ENCODE measurements at regions not wholly inside any gene's neighbourhood (a gene's known extent, or its start where the extent isn't known, plus 50 kb on each side); places are given as distances from the start of the nearest gene placed in this dataset.
"Not testable (repeated sequence)": the region's sequence is repeated elsewhere in the genome, so short reads cannot be mapped to it uniquely, and the experiment has no call there.

DNA sequence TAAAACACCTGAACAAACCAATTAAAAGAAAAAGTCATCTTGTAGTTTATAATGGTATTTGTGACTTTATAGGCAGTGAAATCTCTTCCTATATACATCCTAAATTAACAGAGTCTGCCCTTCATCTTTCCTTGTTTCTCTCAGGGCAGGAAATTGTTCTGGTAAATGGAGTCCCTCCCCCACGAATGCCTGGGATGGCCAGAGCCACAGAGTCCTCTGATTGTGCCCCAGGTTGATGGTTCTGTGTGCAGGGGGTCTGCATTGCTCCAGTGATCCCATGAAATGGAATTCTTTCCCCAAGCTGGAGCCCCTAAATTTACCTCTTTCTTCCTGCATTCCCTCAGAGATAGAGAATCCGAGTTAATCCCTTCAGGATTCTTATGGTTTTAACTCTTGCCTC lies 155.5 kb downstream of the MTX2 start:
- DNase-seq (ENCODE audit: low read depth in 2 of 3, low spot score in 1 of 3), result no peak

DNA sequence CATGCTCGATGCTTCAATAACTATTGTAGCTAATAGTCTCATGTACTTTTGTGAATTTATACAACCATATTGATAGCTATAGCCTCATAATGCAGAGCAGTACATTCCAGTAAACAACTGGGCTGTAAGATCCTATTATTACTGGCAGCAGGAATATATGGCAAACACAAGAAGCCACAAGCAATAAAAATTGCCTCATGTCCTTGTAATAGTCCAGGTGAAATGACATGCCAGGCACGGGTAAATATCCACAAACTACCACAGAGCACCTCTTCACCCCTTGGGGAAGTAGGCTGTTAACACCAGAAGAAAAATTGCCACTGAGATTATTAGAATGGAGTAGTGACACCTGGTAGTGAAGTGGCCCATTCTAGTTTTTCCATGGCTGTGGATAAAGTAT lies 158.3 kb downstream of the MTX2 start:
- DNase-seq (ENCODE audit: low read depth in 2 of 3, low spot score in 1 of 3), result no peak

DNA sequence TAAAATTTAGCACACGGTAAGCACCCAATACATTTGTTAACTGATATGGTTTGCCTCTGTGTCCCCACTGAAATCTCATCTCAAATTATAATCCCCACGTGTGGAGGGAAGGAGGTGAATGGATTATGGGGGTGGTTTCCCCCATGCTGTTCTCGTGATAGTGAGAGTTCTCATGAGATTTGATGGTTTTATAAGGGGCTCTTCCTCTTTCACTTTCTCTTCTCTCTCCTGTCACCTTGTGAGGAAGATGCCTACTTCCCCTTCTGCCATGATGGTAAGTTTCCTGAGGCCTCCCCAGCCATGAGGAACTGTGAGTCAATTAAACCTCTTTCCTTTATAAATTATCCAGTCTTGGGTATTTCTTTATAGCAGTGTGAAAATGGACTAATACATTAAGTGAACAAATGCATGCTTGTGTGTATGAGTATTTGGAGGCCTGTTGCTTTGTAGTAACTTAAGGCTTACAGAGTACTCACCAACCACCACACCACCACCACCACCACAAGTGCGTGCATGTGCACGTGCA lies 159.8 kb downstream of the MTX2 start:
- not testable (repeated sequence) for DNase-seq (ENCODE audit: low read depth in 2 of 3, low spot score in 1 of 3)

DNA sequence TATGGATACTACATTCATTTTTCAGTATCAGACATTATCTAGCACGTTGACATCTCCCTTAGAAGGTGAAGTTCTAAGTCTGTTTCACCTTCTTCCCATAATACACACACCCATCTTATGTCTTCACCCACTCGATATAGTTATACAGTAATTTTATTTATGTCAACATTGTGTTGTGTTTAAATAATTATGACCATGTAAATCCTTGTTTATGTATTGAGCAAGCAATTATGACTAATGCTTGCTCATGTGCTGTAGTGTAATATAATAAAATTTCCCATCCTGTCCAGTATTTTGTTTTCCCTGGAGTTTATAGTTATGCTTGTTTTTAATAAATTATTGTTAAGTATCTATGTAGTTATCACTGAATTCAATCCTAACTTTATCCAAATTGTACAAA lies 163.2 kb downstream of the MTX2 start:
- DNase-seq (ENCODE audit: low read depth in 2 of 3, low spot score in 1 of 3), result no peak

DNA sequence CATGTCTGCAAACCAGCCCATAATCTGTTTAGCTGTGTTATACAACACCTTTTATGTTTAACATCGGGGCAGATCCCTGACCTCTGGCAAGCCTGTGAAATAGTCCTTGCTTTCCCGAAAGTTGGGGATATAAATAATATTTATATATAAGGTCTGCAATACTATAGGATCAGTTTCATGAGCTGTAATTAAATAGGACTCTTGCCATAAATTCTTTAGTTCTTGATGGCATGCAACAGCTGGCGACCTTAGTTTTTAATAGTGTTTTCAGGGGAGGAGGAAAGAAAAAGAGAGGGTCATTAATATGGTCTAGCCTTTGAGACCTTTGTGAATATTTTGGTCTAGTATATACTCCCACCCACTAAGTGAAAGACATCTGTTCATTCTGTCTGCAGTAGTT lies 166.5 kb downstream of the MTX2 start:
- no peak for DNase-seq (ENCODE audit: low read depth in 2 of 3, low spot score in 1 of 3)

DNA sequence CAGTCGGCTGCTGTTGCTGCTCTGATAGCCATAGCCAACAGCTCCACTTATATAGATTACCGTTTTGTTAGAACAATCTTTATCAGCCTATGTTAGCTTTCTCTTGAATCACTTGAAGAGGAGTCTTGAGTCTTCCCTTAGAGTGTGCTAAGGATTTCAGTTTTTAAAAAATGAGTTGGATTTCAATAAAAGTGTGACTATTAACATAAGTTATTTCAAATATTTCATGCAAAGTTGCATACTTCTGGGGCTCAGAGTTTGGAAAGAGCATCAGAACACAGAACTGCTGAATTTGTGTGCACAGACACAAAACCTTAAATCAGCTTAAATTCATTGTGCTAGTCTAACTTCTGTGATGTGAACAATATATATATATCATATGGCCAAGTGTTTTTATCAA lies 174.7 kb downstream of the MTX2 start:
- no peak for DNase-seq (ENCODE audit: low read depth in 2 of 3, low spot score in 1 of 3)

DNA sequence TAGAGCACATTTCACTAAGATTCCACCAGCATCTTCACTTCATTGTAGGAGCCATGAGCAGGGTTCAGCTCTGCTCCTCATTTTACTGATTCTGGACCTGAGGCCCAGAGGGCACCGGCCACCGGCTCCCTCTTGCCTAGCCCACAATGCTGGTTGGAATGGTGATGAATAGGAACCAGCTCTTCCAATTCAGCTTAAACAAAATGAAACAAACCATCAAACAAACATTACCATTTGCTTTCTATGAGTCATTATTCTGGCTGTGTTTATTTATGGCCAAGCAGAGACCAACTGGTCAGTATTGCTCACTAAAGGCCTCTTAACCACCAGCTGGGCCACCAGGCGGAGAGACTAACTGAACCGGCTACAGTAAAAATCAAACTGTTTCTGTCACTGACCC lies 176.7 kb downstream of the MTX2 start:
- DNase-seq (ENCODE audit: low read depth in 2 of 3, low spot score in 1 of 3), result no peak

DNA sequence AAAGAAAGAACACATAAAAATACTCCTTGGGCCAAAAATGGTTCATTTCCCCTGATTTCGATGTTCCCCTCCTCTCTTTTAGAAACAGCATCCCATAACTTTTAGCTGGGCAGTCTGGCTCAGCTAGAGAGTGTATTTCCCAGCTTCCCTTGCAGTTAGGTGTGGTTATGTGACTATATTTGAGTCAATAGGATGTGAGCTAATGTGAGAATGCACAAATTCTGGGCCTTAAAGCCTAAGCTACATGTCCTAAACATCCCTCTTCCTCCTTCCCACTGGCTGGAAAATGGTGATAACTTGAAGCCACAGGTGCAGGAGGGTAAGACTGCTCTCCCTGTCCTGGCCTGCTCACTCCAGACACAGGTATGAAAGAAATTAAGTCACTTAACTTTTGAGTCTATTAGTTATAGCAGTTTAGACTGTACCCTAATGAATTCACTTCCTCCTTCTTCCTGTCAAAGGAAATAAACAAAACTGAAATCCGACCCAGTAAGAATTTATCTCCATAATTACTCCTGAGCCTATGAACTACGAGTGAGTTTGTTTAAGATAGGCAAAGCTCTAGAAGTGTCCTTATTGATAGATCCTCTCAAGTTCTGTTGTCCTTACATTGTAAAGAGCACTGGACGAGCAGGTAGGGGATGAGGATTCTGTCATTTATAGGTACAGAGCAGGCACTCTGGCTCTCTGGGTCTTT lies 177.6 kb downstream of the MTX2 start:
- no peak for DNase-seq (ENCODE audit: low read depth in 2 of 3, low spot score in 1 of 3)

DNA sequence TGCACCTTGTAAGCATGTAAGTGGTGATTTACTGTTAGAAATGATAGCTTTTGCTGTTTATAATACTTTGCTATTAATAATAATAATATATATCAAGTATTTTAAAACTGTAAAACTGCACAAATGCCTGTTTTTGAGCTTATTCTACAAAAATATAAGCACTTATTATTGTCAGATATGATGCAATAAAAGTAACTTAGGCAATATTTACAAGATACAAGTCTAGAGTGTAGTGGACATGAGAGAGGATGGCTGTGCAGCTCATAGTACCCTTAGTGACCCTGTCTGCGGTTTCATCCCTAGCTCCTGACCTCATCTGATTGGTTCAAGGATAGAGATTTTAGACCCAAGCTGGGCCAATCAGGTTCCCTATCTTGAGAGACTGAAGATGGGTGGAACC lies 178.4 kb downstream of the MTX2 start:
- no peak for DNase-seq (ENCODE audit: low read depth in 2 of 3, low spot score in 1 of 3)

DNA sequence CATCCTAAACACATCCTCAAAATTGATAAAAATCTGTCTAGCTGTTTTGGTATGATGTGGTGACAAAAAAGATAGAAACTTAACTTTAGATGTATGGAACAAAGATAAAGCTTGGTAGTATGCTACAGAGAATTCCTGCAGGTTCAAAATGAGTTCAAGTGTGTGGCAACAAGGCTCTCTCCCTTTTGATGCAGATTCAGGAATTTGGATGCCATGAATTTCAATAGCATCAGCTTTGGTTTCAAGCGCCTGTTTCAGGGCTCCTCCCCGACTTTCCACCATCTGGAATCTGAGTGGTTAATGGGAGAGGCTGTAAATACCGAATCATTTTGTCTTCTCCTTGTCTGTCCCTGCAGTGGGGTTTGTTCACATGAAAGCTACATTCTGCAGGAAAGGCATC lies 180.6 kb downstream of the MTX2 start:
- DNase-seq (ENCODE audit: low read depth in 2 of 3, low spot score in 1 of 3), result no peak

DNA sequence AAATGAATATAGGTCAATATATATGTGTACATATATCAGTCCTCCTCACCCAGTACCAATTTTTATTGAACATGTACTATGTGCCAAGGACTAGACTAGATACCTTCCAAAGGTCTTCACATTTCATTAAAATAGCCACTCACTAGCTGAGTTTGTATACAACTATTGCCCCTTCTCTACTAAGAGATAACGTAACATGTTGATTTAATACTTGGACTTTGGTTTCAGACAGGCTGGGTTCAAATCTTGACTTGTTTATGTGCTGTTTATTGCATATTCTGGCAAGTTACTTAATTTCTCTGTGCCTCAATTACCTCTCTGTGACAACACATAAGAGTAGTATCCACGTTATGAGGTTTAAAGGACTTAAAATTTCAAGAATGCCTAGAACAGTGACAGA lies 184.5 kb downstream of the MTX2 start:
- DNase-seq (ENCODE audit: low read depth in 2 of 3, low spot score in 1 of 3), result no peak

DNA sequence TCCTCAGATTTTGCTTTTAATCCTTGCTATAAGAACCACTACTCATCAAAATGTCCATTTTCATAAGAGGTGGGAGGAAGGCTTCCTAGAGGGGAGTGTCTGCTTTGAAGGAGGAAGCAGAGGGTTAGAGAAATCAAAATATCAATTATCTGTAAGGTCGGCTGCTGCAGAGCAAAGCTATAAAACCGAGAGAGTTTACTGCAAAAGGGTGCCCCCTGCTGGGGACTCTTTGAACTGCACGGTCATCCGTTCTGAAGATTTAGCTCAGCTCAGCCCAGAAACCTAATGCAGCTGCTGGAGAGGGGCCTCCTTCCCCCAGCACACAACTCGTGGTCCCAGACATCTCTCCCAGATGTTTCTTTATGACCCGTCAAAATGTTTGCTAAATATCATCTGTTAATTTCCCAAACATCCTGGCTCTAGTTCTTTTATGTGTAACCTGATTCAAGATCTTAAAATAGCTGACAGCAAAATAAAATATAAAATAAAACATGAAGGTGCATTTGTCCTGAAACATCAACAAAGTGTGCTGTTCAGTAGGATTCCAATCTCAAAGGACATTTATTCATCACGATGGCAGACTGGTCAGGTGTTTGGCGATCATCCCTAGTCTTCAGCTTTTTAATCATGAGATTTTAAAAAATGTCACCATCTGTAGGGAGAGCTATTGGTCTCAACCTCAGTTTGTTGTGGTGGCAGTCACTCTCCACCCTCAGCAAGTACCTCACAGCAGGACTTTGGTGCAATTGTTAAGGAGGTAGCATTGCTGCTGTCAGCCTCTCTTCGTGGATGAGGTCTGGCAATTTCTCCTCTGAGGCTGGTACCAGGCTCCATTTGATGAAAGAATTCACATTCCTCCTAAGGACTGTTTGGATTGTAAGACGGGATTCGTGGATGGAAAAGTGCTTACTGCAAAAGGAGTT lies 185.9 kb downstream of the MTX2 start:
- DNase-seq (ENCODE audit: low read depth in 2 of 3, low spot score in 1 of 3), result peak; percentile 64 to 84 (median 77)

DNA sequence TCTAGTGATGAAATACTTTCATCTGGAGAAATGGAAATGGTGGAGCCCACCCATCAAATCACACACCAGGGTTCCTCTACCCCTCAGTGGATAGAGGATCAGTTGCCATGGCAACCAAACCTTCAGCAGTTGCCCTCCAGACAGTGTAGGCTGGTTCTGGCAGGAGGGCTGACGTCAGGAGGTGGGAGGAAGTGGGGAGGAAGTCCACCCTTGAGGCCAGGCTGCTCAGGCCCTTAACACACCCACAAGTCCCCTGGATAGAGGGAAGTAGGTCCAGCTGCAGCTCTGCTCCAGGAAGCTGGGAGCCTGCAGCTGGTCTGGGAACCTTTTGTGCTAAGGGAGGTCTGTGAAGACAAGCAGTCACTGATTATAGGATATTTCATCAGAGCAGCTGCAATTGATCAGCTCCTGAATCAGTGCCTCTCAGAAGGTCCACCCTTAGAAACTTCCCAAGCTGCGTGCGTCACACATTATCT lies 186.6 kb downstream of the MTX2 start:
- DNase-seq (ENCODE audit: low read depth in 2 of 3, low spot score in 1 of 3), result no peak

DNA sequence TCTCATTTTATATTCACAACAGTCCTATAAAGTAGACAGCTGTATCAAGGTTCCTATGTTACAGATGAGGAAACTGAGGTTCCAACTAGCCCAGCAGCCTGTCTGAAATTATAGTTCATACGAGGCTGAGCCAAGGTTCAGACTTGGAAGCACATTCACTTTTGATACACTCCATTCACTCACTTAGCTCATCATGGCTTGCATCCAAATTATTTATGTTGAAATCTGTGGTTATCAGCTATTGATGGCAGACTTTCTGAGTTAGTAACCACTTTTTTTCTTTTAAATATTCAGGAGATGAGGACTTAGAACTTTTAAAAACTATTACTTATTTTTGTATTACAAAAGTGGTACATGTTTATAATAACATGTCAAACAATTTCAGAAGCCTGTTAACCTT lies 188.2 kb downstream of the MTX2 start:
- DNase-seq (ENCODE audit: low read depth in 2 of 3, low spot score in 1 of 3), result no peak

DNA sequence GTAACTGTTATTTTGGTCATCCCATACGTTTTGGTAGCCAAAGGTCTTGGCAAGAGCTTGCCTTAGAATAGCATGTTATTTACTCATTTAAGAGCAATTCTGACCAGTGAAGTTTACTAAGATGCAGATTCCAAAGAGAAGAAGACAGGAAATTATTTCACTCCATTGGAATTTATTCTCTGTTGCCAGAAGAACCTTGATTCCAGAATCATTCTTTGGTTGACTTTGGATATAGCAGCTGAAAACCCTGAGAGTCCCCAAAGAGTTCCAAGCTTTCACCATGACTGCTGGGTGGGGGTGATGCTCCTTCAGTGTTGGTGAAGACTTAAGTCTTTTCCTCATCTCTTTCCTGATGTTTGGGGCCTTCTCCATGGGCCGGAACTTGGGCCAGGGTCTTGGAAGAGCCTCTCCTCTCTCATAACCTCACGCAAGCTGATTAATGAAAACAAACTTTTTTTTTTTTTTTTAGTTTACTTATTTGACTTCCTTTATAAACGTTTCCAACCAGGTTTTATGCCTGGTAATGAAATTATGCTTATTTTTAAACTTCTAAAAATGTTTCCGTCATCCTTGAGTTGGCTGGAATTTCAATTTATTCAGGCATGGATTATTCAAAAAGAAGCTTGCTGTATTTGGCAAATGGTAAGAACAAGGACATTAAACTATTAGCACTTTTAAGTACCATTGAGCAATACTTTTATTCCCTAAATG lies 192.0 kb downstream of the MTX2 start:
- DNase-seq (ENCODE audit: low read depth in 2 of 3, low spot score in 1 of 3), result no peak

DNA sequence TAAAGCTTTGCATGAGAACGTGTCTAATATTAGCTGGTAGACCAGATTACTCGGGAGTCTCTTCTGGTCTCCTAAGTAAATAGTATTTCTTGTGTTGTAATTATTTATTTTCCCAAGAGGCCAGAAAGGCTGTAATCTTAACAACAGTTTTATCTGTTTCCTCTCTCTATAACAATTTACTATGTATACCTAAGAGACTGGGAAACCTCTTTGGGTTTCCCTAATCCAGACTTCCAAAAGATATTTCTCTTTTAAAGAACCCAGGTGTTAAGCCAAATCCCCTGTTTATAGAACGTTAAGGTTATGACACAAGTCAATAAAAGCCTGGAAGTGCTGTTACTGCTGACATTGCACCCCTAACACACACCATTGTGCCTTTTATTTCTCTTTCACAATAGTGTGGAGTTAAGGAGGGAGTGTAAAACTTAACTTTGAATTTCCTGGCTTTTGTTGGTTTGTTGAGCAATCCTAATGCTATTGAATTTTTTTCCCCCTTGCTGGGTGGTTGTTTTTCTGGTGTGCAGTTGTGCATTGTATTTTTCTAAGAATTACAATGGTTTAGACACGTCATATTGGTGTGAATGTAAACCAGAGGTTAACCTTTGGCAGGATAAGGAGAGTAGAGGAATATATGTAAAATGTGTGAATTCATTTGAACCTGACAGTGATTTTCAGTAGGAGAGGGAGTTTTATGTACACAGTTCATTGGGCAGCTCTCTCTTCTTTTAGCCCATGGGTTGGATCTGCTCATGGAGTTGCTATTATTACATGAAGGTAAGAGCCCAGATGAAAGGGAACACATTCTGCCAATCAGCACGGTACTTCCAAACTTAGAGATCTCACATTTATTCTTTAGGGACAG lies 192.8 kb downstream of the MTX2 start:
- DNase-seq (ENCODE audit: low read depth in 2 of 3, low spot score in 1 of 3), result no peak

DNA sequence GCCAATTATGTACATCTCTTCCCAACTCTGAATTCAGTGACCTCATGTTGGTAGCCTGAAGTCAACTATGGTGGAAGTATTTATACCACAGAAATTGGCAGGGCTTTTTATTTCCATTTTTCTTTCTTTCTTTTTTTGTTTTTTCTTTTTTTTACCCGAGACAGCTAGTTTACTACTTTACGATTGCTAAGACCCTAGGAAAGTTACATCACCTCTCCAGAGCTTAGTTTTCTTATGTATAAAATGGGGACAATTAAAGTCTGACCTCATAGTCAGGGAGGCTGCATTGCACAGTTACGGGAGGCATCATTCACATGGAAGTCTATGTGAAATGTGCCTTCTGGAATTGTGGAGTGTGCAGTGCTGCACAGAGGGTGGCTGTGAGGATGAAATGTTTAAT lies 194.3 kb downstream of the MTX2 start:
- DNase-seq (ENCODE audit: low read depth in 2 of 3, low spot score in 1 of 3), result no peak

DNA sequence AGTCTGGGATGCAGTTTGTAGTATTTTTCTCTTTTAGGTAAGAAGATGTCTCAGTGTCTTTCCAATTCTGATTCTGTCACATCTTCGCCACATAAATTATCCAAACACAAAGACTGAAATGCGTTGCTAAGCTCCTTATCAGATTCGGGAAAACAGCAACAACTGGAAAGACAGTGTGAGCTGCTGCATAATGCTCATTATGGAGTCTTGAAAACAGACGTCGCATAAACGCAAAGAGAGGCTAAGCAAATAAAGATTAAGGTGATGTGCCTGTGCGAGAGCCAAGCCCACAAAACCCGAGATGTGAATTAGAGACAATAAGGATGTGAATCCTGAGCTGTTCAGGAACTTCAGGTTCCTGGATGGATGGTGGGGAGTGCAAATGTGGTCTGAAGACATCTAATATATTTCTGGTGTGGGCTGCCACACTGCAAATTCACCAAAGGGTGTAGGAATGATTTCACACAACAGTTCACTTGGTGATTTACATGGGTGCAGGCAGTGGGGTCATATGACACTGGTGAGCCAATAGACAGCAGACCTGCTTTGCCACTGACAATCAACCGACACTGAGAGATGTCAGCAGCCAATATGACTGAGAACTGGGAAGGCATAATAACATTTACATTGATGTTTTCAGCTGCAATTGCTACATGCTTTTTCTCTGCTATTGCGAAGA lies 195.8 kb downstream of the MTX2 start:
- DNase-seq (ENCODE audit: low read depth in 2 of 3, low spot score in 1 of 3), result no peak

DNA sequence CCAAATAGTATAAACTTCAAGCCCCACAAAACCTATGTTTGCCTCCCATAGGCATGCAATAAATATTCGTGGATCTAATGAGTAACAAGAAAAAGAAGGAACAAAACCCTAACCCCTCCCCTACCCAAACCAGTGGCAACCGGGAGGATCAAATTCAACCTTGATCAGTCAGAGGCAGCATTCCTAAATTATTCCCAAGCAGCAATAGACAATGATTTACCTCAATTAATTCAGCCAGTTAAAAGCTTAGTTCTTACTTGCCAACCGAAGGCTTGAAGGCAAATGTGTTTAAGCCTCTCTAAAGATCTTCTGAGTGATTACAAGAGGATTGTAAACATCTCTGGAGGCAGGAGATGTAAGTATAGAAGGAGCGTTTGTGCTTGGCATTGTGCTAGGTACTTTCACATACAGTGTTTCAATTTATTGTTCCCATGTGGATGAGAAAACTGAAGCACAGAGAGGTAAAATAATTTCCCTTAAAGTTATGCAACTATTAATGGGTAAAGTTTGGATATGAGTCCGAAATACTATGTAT lies 197.7 kb downstream of the MTX2 start:
- no peak for DNase-seq (ENCODE audit: low read depth in 2 of 3, low spot score in 1 of 3)

DNA sequence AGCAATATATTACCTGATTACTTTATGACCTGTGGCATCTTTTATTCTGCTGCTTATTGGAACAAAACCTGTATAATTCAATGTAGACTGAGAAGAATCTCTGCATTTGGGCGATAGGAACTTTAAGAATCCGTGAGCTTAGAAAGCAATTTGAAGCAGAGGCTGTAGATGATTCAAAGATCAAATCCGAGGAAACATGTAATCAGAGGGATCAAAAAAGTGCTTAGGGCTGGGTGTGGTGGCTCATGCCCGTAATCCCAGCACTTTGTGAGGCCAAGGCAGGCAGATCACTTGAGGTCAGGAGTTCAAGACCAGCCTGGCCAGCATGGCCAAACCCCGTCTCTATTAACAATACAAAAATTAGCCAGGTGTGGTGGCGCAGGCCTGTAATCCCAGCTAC lies 198.4 kb downstream of the MTX2 start:
- DNase-seq (ENCODE audit: low read depth in 2 of 3, low spot score in 1 of 3), result no peak
